ENCODE measurements at regions not wholly inside any gene's neighbourhood (a gene's known extent, or its start where the extent isn't known, plus 50 kb on each side); places are given as distances from the start of the nearest gene placed in this dataset.
"Not testable (repeated sequence)": the region's sequence is repeated elsewhere in the genome, so short reads cannot be mapped to it uniquely, and the experiment has no call there.

GRCh38 chr6:109881953-109882490 is 96.1 kb upstream of the GPR6 start:
- TF ChIP-seq ZFX (IDR thresholded peaks at IDR 0.05), result not testable (repeated sequence)
- TF ChIP-seq, protein P1, sequence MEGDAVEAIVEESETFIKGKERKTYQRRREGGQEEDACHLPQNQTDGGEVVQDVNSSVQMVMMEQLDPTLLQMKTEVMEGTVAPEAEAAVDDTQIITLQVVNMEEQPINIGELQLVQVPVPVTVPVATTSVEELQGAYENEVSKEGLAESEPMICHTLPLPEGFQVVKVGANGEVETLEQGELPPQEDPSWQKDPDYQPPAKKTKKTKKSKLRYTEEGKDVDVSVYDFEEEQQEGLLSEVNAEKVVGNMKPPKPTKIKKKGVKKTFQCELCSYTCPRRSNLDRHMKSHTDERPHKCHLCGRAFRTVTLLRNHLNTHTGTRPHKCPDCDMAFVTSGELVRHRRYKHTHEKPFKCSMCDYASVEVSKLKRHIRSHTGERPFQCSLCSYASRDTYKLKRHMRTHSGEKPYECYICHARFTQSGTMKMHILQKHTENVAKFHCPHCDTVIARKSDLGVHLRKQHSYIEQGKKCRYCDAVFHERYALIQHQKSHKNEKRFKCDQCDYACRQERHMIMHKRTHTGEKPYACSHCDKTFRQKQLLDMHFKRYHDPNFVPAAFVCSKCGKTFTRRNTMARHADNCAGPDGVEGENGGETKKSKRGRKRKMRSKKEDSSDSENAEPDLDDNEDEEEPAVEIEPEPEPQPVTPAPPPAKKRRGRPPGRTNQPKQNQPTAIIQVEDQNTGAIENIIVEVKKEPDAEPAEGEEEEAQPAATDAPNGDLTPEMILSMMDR (conservative IDR thresholded peaks at IDR 0.05), result not testable (repeated sequence)
